SK-N-DZ (cell line): ENCODE measurements at regions not wholly inside any gene's neighbourhood (a gene's known extent, or its start where the extent isn't known, plus 50 kb on each side); places are given as distances from the start of the nearest gene placed in this dataset.
"Not testable (repeated sequence)": the region's sequence is repeated elsewhere in the genome, so short reads cannot be mapped to it uniquely, and the experiment has no call there.

Source experiments
- DNase-seq: peaks from one replicate; pipeline ENCODE4 v3.0.0-alpha.2; 2015; ENCODE audit warnings: low spot score

DNA sequence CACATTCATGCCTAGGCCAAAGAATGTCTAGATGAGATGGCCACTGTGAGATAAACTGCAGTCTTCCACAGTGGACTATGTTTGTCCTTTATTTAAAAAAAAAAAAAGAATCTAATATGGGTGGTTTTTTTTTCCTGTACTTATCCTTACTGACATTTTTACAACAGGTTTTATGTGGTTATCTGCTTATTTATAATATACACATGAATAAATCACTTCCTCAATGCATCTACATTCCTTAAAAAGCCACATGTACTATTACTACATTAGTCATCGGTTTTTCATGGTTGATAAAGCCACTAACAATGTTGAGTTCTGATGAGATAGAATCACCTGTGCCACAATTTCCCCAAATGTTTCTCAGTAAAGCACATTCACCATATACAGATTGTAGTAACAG, 341.3 kb upstream of the THBS1 start:
- no peak for DNase-seq

- no peak for DNase-seq
Observed at GRCh38 chr15:39242345-39242744, 338.5 kb upstream of the THBS1 start.

- no peak for DNase-seq
Observed at GRCh38 chr15:39243396-39243795, 337.5 kb upstream of the THBS1 start.

DNA sequence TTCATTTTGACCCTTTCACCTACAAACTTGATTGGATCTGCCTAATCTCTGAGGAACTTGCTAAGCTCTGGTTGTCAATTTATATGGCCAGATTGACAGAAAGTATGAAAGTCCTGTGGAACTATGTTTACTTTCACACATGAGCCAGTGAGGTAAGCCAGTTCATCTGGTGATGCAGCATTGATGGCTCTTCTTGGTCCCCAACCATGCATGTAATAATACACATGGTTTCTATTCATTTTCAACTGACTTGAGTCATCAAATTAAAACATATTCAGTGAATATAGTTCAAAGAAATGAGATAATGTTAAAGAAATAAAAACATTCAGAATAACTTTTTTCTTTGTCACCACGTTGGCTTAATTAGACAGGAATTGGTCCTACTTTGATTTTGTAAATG, 336.1 kb upstream of the THBS1 start:
- no peak for DNase-seq

- no peak for DNase-seq
Observed at GRCh38 chr15:39246523-39246922, 334.4 kb upstream of the THBS1 start.

- DNase-seq: no peak
Observed at GRCh38 chr15:39247574-39247973, 333.3 kb upstream of the THBS1 start.

- DNase-seq: no peak
Observed at GRCh38 chr15:39248204-39248603, 332.7 kb upstream of the THBS1 start.

GRCh38 chr15:39250001-39250400, 330.9 kb upstream of the THBS1 start:
- DNase-seq: no peak

- no peak for DNase-seq
Observed at GRCh38 chr15:39250460-39251186, 330.3 kb upstream of the THBS1 start.

DNA sequence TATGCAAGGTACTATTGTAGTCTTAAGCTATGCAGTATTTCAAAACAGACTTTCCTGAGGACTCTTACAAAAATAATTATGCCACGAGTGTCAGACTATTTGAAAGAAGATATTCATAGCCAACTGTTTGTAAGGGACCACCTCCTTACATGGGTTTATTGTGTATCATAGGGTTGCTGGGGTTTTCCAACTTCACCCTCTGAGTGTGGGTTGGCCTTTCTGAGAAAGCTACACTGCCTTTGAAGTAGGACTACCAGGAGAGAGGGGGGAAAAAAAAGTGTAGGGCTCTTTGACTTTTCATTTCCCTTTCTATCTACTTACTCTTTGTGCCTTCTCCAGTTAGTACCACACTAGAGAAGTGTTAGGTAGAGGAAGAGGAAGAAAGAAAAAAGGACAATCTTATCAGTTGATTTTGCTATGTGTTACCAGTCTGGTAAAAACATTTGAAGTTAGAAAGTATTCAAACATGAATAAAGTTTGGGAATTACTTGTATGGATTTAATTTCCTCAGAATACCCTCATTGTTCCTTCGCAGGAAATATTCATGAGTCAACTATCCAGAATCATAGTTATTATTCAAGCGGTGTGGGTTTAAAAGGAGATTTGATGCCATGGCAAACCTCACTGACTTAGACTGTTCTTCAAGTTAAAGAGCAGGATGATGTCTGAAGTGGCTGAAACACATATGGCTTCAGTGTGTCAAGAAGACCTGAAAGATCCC, 329.3 kb upstream of the THBS1 start:
- no peak for DNase-seq

- DNase-seq: no peak
Observed at GRCh38 chr15:39252134-39252470, 328.8 kb upstream of the THBS1 start.

GRCh38 chr15:39253552-39253951, 327.3 kb upstream of the THBS1 start:
- no peak for DNase-seq

- DNase-seq: no peak
Observed at GRCh38 chr15:39254181-39254580, 326.7 kb upstream of the THBS1 start.

- DNase-seq: no peak
Observed at GRCh38 chr15:39255760-39256159, 325.1 kb upstream of the THBS1 start.

GRCh38 chr15:39260391-39260790, 320.5 kb upstream of the THBS1 start:
- DNase-seq: no peak

DNA sequence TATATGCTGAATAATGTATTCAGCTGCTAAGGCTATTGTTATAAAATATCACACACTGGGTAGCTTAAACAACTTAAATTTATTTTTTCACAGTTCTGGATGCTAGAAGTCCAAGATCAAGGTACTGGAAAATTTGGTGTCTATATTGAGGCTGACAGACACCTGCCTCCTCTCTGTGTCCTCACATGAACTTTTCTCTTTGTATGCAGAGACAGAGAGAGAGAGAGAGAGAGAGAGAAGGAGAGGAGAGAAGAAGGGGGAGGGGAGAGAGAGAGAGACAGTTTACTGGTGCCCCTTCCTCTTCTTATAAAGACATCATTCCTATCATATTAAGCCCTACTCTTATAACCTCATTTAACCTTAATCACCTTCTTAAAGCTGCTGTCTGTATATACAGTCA, 320.1 kb upstream of the THBS1 start:
- DNase-seq: no peak

- DNase-seq: not testable (repeated sequence)
Observed at GRCh38 chr15:39261397-39262183, 319.3 kb upstream of the THBS1 start.

DNA sequence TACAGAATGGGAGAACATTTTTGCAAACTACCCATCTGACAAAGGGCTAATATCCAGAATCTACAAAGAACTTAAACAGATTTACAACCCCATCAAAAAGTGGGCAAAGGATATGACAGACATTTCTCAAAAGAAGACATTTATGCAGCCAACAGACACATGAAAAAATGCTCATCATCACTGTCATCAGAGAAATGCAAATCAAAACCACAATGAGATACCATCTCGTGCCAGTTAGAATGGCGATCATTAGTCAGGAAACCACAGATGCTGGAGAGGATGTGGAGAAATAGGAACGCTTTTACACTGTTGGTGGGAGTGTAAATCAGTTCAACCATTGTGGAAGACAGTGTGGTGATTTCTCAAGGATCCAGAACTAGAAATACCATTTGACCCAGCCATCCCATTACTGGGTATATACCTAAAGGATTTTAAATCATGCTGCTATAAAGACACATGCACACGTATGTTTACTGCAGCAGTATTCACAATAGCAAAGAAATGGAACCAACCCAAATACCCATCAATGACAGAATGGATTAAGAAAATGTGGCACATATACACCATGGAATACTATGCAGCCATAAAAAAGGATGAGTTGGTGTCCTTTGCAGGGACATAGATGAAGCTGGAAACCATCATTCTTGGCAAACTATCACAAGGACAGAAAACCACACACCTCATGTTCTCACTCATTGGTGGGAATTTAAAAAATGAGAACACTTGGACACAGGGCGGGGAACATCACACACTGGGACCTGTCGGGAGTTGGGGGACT, 317.7 kb upstream of the THBS1 start:
- DNase-seq: not testable (repeated sequence)

DNA sequence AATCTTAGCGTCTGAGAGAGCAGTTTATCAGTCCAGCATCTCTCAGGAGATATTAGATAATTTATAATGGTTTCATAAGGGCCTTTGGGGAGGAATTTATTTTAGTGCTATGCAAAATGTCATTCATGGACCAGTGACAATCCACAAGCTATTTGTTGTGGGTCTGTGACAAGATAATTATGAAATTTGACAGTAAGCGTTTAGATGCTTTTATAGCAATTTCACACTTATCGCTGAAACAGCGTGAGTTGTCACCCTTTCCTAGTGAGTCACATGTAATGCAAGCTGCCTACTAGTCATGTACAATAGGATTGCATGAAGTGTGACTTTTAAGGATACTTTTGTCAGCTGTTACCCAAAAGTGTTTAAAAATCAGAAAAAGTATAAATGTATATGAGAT, 315.6 kb upstream of the THBS1 start:
- no peak for DNase-seq

DNA sequence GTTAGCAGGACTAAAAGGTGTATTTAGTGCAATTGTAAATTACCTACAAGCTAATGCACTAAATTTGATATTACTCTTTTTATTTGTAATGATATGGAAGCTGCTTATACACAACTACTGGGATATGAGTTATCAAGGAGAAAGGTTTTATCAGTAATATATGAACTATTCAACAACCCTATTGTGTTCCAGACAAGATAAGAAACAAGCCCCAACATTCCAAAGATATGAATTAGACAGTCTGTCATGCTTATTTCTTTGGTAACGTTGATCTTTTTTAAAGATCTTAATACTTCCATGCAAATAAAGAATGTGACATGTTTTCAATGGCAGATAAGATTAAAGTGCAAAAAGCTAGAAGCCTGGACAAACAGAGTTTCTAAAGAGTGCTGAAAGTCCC, 314.0 kb upstream of the THBS1 start:
- no peak for DNase-seq

DNA sequence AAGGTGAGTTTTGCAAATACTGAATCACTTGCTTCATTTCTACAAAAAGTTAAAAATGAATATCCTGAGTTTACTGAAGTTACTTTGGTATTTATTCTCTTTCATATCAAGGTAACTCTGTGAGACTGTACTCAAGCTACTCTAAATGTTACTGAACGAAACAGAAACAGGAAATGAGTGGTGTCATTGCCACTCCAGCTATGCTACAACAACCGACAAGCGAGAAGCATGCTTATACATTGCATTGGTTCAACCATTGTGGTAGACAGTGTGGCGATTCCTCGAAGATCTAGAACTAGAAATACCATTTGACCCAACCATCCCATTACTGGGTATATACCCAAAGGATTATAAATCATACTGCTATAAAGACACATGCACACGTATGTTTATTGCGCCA, 313.2 kb upstream of the THBS1 start:
- no peak for DNase-seq

DNA sequence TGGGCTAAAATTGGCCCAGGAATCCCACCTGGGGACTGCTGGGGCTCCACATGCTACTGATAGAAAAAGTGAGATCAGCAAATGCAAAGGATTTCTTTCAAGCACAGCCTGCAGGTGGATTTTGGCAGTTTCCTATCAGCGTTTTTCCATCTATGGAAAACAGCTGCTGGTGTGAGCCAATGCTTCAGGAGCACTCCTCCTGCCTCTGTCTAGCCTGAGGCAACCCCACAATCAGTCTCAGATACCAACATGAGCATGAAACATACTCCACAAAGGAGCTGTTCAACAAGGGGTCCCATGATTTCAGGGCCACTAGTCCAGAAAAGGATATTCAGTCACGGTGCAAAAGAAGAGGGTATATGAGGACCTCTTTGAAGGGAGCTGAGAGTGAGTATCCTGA, 311.5 kb upstream of the THBS1 start:
- DNase-seq: no peak
